GM18870 (cell line): ENCODE measurements at regions not wholly inside any gene's neighbourhood (a gene's known extent, or its start where the extent isn't known, plus 50 kb on each side); places are given as distances from the start of the nearest gene placed in this dataset.

Source experiments
- ATAC-seq: cut with Tn5 transposase; IDR thresholded peaks from one replicate; pipeline ENCODE4 v1.9.1; 2021; ENCODE audit warnings: moderate library complexity; ENCODE audit not compliant: unreplicated experiment

GRCh38 chr21:23402929-23403520, 2204.3 kb downstream of the MRPL39 start:
- ATAC-seq, result no peak

DNA sequence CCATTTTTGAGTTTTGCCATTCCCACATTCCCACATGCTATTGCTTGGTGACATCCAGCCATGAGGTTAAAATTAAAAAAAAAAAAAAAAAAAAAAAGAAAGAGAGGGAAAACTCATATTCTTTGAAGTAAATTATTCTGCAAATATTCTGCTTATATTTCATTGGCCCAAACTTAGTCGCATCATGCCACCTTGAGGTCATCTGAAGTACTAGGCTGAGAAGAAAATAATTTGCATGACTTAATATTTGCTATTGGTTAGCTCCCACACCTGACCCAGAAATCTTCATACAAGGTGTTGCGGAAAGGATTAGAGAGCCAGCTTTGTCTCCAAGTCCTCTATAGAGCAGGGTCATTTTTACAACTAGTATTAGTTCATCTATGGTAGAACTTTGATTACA, 2206.0 kb downstream of the MRPL39 start:
- ATAC-seq, result no peak

- ATAC-seq, result no peak
Observed at GRCh38 chr21:23398726-23399125, 2208.6 kb downstream of the MRPL39 start.

GRCh38 chr21:23394458-23394857, 2212.8 kb downstream of the MRPL39 start:
- no peak for ATAC-seq

DNA sequence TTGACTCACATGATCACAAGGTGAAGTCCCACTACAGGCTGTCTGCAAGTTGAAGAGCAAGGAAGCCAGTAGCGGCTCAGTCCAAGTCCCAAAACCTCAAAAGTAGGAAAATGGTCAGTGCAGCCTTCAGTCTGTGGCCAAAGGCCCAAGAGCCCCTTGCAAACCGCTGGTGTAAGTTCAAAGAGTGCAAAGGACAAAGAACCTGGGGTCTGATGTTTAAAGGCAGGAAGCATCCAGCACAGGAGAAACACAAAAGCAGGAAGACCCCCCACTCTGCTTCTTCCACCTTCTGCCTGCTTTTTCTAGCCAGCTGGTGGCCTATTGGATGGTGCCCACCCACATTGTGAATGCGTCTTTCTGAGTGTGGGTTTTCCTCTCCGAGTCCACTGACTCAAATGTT, 2222.6 kb downstream of the MRPL39 start:
- ATAC-seq, result no peak

- ATAC-seq, result no peak
Observed at GRCh38 chr21:23374155-23374554, 2233.1 kb downstream of the MRPL39 start.

GRCh38 chr21:23356905-23357304, 2250.4 kb downstream of the MRPL39 start:
- no peak for ATAC-seq

DNA sequence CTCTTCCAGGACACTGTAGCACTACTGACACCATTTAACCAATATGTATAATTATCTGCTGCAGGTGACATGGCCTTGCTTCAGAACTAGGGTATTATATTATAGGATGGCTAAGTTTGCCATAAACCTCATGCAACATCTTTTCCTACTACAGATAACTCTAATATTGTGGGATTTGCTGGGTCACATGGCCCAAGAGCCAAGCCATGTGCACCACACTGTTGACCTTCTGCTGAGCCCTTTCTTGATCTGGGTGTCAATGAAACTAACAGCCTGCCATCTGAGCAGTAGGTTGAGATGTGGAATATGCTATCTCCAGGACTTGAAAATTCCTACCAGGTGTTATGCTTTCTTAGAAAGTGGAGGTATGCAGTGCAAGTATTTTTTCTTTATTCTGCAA, 2291.1 kb downstream of the MRPL39 start:
- no peak for ATAC-seq

DNA sequence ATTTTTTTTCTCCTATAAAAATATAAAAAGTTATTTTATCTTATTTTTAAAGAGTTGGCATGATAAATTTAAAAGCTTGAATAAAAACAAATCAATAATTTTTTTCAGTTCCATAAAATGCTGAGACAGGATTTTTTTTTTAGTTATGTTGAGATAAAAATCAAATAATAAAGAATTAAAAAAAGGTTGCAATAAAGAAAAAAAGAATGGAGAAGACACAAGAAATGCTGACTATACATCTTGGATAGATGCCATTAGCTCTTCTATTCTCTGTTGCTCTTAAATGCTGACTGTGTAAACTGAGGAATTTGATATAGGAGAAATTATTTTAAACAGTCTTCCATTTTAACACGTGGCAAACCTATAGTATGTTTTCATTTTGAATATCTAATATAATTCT, 2298.5 kb downstream of the MRPL39 start:
- ATAC-seq, result no peak

GRCh38 chr21:23307065-23307464, 2300.2 kb downstream of the MRPL39 start:
- no peak for ATAC-seq

DNA sequence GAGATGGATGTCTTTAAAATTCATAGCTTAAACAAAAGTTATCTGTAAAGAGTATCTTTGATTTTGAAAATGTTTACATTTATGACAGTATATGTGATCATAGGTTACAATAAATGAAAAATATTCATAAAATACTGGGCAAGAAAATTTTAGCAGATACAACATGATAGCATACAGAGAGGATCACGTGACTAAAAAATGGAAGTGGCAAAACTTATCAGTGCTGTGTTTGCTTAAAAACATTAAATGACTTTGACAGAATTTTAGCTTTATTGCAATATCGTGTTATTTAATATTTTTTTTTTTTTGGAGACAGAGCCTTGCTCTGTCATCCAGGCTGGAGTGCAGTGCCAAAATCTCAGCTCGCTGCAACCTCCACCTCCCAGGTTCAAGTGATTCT, 2294.1 kb downstream of the NCAM2 start:
- ATAC-seq, result no peak

DNA sequence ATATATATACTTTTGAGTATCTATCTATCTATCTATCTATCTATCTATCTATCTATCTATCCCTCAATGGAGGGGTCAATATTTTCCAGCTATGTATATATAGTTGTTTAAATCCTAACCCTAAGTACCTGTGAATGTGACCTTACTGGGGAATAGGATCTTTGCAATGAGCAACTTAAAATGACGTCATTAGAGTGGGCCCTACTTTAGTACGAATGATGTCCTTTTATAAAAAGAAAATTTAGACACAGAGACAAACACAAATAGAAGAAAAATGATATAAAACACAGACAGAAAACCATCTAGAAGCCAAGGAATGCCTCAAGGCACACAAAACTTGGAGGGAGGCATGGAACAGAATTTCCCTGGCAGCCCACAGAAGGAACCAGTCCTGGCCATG, 2283.7 kb downstream of the NCAM2 start:
- ATAC-seq, result no peak

GRCh38 chr21:23249760-23250159, 2251.6 kb downstream of the NCAM2 start:
- no peak for ATAC-seq

DNA sequence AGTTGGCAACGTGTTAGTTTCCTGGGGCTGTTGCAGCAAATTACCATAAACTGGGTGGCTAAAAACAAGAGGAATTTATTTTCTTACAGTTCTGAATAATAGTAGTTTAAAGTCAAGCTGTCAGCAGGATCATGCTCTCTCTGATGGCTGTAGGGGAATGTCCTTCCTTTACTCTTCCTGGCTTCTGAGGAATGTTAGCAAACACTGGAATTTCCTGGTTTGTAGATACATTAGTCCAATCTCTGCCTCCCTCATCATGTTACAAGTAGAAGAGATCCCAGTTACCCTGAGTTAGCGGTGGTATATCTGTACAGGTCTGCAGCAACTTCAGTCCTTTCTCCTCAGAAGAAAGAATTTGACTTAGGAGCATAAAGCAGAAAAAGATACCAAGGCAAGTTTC, 2249.1 kb downstream of the NCAM2 start:
- ATAC-seq, result no peak

DNA sequence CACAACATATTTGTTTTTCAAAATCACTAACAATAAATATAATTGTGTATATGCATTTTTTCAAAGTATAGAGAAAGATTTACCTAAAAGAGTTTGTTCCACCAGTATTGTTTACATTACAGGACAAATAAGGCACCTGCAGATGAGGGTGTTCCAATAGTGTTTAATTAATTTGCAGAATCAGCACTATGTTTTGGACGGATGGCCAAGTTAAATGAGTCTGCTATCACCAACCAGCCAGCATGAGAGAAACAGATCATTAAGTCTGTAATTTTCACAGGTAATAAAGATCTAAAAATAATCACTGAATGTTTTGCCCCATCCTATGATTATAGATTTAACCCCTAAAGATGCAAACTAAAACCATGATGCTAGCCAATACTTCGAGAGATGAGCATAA, 2247.0 kb downstream of the NCAM2 start:
- ATAC-seq, result no peak

GRCh38 chr21:23223882-23224281, 2225.7 kb downstream of the NCAM2 start:
- no peak for ATAC-seq

- no peak for ATAC-seq
Observed at GRCh38 chr21:23218667-23219066, 2220.5 kb downstream of the NCAM2 start.

GRCh38 chr21:23217597-23217996, 2219.4 kb downstream of the NCAM2 start:
- ATAC-seq, result no peak

DNA sequence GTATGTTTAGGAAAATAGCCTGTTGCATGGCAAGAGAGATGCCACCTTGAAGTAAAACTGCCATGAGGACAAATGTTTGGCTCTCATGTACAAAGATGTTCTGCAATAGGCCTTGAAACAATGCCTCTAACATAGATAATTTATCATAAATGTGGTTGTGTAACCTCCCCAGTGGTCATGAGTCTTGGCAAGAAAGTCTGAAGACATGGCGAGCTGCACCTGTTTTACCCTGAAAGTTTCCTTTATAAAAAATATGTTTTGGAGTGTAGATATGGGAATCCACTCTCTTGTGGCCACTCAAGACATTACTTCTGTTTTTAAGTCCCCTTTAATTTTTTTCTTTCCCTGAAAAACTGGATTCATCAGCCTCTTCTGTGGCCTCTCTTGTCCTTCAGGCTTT, 2217.1 kb downstream of the NCAM2 start:
- no peak for ATAC-seq
